CD14-positive monocyte (primary cell): ENCODE measurements at regions not wholly inside any gene's neighbourhood (a gene's known extent, or its start where the extent isn't known, plus 50 kb on each side); places are given as distances from the start of the nearest gene placed in this dataset.

ENCODE experiments used
- DNase-seq, 3 donors: peaks; one replicate each; pipeline ENCODE4 v3.0.0-alpha.2; 2011 to 2022
- H2AFZ ChIP-seq: 2 replicates; pipeline ENCODE4 v1.6.0; 2012; ENCODE audit warnings: mild to moderate bottlenecking, low read depth, low read length, inconsistent platforms; ENCODE audit not compliant: insufficient read depth, poor library complexity, severe bottlenecking
- H3K27ac ChIP-seq, 2 donors: 1 replicate in 1 of 2; 2 replicates in 1 of 2; pipeline ENCODE4 v1.5.1; 2012 to 2013; ENCODE audit warnings: low read length in 2 of 2, control low read depth in 1 of 2, inconsistent platforms in 1 of 2, low read depth in 1 of 2, mild to moderate bottlenecking in 1 of 2
- H3K27me3 ChIP-seq, 2 donors: one replicate each; pipeline versions ENCODE4 v1.6.0 to v1.6.1; 2011 to 2013; ENCODE audit warnings: low read length in 2 of 2; ENCODE audit not compliant: control insufficient read depth in 2 of 2, insufficient read depth in 2 of 2
- H3K36me3 ChIP-seq, 2 donors: replicated peaks in 1 of 2; 1 replicate in 1 of 2; 2 replicates in 1 of 2; pipeline versions ENCODE4 v1.5.1 to v1.6.1; 2012 to 2013; ENCODE audit warnings: low read length in 2 of 2, control low read depth in 1 of 2, inconsistent platforms in 1 of 2, mild to moderate bottlenecking in 1 of 2; ENCODE audit not compliant: insufficient read depth in 2 of 2, control insufficient read depth in 1 of 2
- H3K4me1 ChIP-seq, 2 donors: 1 replicate in 1 of 2; 2 replicates in 1 of 2; pipeline versions ENCODE4 v1.5.1 to v1.6.1; 2012 to 2013; ENCODE audit warnings: low read length in 2 of 2, control low read depth in 1 of 2, inconsistent platforms in 1 of 2, mild to moderate bottlenecking in 1 of 2, moderate library complexity in 1 of 2; ENCODE audit not compliant: insufficient read depth in 2 of 2, control insufficient read depth in 1 of 2
- H3K4me2 ChIP-seq: replicated peaks from 2 replicates; pipeline ENCODE3; 2012; ENCODE audit warnings: low read length, moderate library complexity, mild to moderate bottlenecking; ENCODE audit not compliant: poor library complexity, severe bottlenecking; ENCODE audit errors: extremely low read depth
- H3K4me3 ChIP-seq, 3 experiments: fragments of 200-600 bp in 1 of 3; sonication (generic) in 1 of 3; replicated peaks in 1 of 3; 1 replicate in 2 of 3; 2 replicates in 1 of 3; pipeline ENCODE4 v1.5.1; 2011 to 2013; ENCODE audit warnings: low read length in 3 of 3, mild to moderate bottlenecking in 3 of 3, control low read depth in 2 of 3, low read depth in 2 of 3, inconsistent platforms in 1 of 3, moderate library complexity in 1 of 3
- H3K79me2 ChIP-seq: 2 replicates; pipeline ENCODE4 v1.6.0; 2012; ENCODE audit warnings: mild to moderate bottlenecking, control low read depth, inconsistent platforms, low read length, moderate library complexity; ENCODE audit not compliant: insufficient read depth
- H3K9ac ChIP-seq: 2 replicates; pipeline ENCODE4 v1.6.0; 2017; ENCODE audit warnings: low read length, mild to moderate bottlenecking; ENCODE audit not compliant: insufficient read depth, poor library complexity, severe bottlenecking
- H3K9me3 ChIP-seq, 2 donors: replicated peaks in 1 of 2; 1 replicate in 1 of 2; 2 replicates in 1 of 2; pipeline versions ENCODE4 v1.5.1 to v1.6.1; 2012 to 2013; ENCODE audit warnings: low read length in 2 of 2, control low read depth in 1 of 2; ENCODE audit not compliant: control insufficient read depth in 1 of 2, insufficient read depth in 1 of 2
- H4K20me1 ChIP-seq: 2 replicates; pipeline ENCODE4 v1.6.0; 2012; ENCODE audit warnings: mild to moderate bottlenecking, low read length, control low read depth, moderate library complexity; ENCODE audit not compliant: insufficient read depth
- H3K27ac Mint-ChIP-seq, 7 donors: one replicate each; pipeline ENCODE4 v1.8.0; 2020; ENCODE audit warnings: mild to moderate bottlenecking in 7 of 7, mixed read lengths in 7 of 7, moderate library complexity in 6 of 7, inconsistent platforms in 2 of 7
- H3K27me3 Mint-ChIP-seq, 3 donors: one replicate each; pipeline ENCODE4 v1.8.0; 2021 to 2022; ENCODE audit warnings: low read depth in 3 of 3, mild to moderate bottlenecking in 3 of 3, mixed read lengths in 3 of 3, moderate library complexity in 3 of 3, inconsistent platforms in 1 of 3
- H3K36me3 Mint-ChIP-seq, 2 donors: one replicate each; pipeline ENCODE4 v1.8.0; 2020; ENCODE audit warnings: mixed read lengths in 2 of 2, inconsistent platforms in 1 of 2, mild to moderate bottlenecking in 1 of 2
- H3K4me1 Mint-ChIP-seq: one replicate; pipeline ENCODE4 v1.8.0; 2020; ENCODE audit warnings: mild to moderate bottlenecking, mixed read lengths
- H3K4me3 Mint-ChIP-seq, 2 donors: one replicate each; pipeline ENCODE4 v1.8.0; 2020; ENCODE audit warnings: mild to moderate bottlenecking in 2 of 2, mixed read lengths in 2 of 2, moderate library complexity in 1 of 2
- H3K9me3 Mint-ChIP-seq, 7 donors: one replicate each; pipeline ENCODE4 v1.8.0; 2020 to 2022; ENCODE audit warnings: mixed read lengths in 7 of 7, mild to moderate bottlenecking in 6 of 7, moderate library complexity in 6 of 7, inconsistent platforms in 2 of 7
- CTCF ChIP-seq: fragments of 200-600 bp; IDR thresholded peaks from one replicate; pipeline ENCODE4 v1.8.0; 2022; ENCODE audit warnings: antibody characterized with exemption, mild to moderate bottlenecking
- WGBS: methylation state at CpG from one replicate; pipeline ENCODE4 v1.1.5; 2013; ENCODE audit warnings: missing lambda C conversion rate; ENCODE audit not compliant: insufficient coverage; 5-methylcytosine and 5-hydroxymethylcytosine counted together
- intact Hi-C, 2 donors: fragments of 100-400 bp; cut with micrococcal nuclease; formaldehyde crosslinking; loops; one replicate each; pipeline versions ENCODE4 v1.15.0 to v1.15.1; 2023

GRCh38 chr10:10865913-10866312 lies 151.8 kb upstream of the CELF2 start:
- Mint-ChIP-seq H3K36me3 (no peaks in the 10 kb centered on the region), H3K9me3 (peaks cover 0 to 5% (median 0%) of the 10 kb centered on the region in 7 donors), H3K27ac (no peak overlapping the region), H3K4me1 (peaks cover 2% of the 10 kb centered on the region), H3K4me3 (no peak overlapping the region), H3K27me3 (peaks cover 0 to 2% (median 0%) of the 10 kb centered on the region in 3 donors)
- H3K36me3 ChIP-seq, result no peaks in the 10 kb centered on the region
- intact Hi-C loops, result no loop called here
- no peak for DNase-seq
- H3K4me1 ChIP-seq, result no peaks in the 10 kb centered on the region
- no peak for TF ChIP-seq CTCF
- no peak overlapping the region for H3K27ac ChIP-seq
- no peaks in the 10 kb centered on the region for H4K20me1 ChIP-seq
- no peak overlapping the region for H3K4me2 ChIP-seq
- no peak overlapping the region for H3K9ac ChIP-seq
- no peak overlapping the region for H3K4me3 ChIP-seq
- no CpG with 5 or more reads among the region's 6 CpGs for WGBS
- no peaks in the 10 kb centered on the region for H3K27me3 ChIP-seq
- H3K9me3 ChIP-seq, result peaks cover 0 to 3% of the 10 kb centered on the region in 2 donors
- H3K79me2 ChIP-seq, result no peaks in the 10 kb centered on the region
- no peak overlapping the region for H2AFZ ChIP-seq

- 100% methylated on average over 1 of the region's 4 CpGs for WGBS
- no peak for DNase-seq
Measured at GRCh38 chr10:10869592-10869991, 148.1 kb upstream of the CELF2 start.

More at GRCh38 chr10:10869592-10869991, 148.1 kb upstream of the CELF2 start:
- Mint-ChIP-seq H3K27ac (no peak overlapping the region), H3K27me3 (peaks cover 2 to 10% (median 8%) of the 10 kb centered on the region in 3 donors), H3K4me1 (peaks cover 3% of the 10 kb centered on the region), H3K9me3 (peaks cover 0 to 8% (median 0%) of the 10 kb centered on the region in 7 donors), H3K4me3 (no peak overlapping the region), H3K36me3 (no peaks in the 10 kb centered on the region)
- intact Hi-C loops, result no loop called here
- Histone ChIP-seq H3K4me3 (no peak overlapping the region), H3K27ac (no peak overlapping the region), H3K4me2 (no peak overlapping the region), H3K79me2 (no peaks in the 10 kb centered on the region), H3K9ac (no peak overlapping the region), H3K4me1 (no peaks in the 10 kb centered on the region), H2AFZ (no peak overlapping the region), H3K36me3 (no peaks in the 10 kb centered on the region), H4K20me1 (no peaks in the 10 kb centered on the region), H3K27me3 (peaks cover 0 to 10% of the 10 kb centered on the region in 2 donors), H3K9me3 (no peaks in the 10 kb centered on the region)
- TF ChIP-seq CTCF, result no peak
